HG03342 (cell line): ENCODE measurements at regions not wholly inside any gene's neighbourhood (a gene's known extent, or its start where the extent isn't known, plus 50 kb on each side); places are given as distances from the start of the nearest gene placed in this dataset.

Experiments
- ATAC-seq: cut with Tn5 transposase; IDR thresholded peaks from one replicate; pipeline ENCODE4 v1.9.1; 2021; ENCODE audit warnings: mild to moderate bottlenecking, moderate library complexity; ENCODE audit not compliant: unreplicated experiment

DNA sequence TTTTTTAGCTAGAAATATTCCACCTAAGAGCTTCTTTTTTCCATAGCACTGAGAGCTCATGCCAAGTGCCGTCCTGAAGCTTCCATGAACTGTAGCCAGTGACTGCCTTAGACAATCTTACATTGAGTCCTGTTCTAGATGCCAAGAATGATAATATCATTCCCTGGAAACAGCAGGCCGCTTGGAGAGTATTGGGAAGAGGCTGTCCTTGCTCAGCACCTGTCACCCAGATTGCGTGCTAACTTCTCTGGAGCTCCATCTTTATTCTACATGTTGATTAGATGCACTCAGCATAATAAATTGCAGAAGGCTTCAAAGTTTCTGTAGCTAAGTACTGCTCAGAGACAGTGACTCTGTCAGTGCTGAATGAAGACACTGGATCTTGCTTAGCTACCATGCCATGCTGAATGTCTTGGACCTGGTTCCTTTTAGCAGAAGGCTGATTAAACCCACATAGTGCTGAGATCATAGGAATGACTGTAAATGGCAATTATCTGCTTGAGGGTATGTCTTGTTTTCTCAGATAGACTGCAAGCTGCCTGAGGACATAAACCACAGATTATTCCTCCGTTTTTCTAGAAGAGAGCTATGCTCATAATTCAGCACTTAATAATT is 83.1 kb upstream of the IRF2BP2 start:
- ATAC-seq, result no peak

DNA sequence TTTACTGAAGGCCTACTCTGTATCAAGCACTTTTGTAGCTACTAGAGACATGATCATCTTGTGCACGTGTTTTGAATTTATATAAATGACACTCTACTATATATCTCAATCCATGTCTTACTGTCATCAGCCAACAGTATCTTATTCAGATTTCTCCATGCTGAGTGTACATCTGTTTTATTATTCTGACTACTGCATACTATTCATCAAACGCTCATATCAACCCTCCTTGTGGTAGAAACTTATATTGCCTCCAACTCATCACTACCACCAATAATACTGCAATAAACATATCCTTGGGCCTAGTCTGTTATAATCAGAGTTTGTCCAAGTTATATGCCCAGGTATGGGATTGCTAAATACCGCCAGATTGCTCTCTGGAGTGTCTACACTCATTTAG is 81.6 kb upstream of the IRF2BP2 start:
- no peak for ATAC-seq

DNA sequence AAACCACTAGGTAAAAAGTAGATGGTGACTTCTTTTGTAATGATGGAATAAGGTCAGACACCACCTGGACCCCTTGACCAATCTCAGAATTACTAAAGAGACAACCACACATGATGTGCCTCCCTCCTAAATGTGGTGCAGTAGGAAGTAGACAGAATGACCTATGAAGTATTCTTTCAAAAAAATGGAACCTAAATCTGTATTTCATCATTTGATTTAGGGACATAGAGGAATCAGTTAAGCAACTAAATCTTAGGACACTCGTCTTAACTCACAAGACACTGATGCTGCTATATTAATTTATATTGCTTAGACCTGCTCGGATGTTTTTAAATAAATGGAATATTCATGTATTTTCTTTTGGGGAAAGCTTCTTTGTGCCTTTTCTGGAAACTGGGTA is 80.9 kb upstream of the IRF2BP2 start:
- no peak for ATAC-seq

DNA sequence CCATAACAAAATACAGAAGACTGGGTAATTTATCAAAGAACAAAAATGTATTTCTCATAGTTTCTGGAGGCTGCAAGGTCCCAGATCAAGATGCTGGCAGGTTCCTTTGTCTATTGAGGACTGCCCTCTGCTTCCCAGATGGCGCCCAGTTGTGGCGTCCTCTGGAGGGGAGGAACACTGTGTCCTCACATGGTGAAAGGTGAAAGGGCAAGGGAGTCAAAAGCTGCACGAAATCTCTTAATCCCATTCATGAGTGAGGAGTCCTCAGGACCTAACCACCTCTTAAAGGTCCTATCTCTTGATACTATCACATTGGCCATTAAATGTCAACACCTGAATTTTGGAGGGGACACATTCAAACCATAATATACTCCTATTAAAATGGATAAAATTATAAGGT is 79.3 kb upstream of the IRF2BP2 start:
- no peak for ATAC-seq

DNA sequence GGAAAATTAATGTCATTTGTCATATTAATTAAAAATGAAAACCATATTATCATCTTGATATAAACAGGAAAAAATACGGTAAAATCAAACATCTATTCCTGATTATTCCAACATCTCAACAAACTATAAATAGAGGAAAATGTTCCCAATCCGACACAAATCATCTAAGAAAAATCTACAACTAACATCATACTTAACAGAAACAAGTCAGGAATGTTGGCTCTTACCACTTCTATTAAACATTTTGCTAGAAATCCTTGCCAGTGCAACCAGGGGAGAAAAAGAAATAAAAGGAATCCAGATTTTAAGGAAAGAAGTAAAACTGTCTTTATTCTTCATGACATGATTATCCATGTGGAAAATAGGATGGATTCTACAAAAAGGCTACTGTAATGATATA is 77.0 kb upstream of the IRF2BP2 start:
- ATAC-seq, result no peak

DNA sequence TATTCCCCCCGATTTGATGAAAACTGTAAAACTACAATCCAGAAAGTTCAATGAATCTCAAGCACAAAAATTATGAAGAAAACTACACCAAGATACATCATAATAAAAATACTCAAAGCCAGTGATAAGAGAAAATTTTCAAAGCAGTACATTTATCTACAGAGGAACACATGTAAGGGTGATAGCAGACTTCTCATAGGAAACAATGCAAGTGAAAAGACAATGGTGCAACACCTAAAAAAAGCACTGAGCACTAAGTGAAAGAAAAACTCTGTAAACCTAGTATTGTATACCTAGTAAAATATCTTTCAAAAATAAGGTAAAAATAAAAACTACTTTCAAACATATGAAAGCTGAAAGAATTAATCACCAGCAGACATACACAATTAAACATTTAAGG is 76.1 kb upstream of the IRF2BP2 start:
- no peak for ATAC-seq

DNA sequence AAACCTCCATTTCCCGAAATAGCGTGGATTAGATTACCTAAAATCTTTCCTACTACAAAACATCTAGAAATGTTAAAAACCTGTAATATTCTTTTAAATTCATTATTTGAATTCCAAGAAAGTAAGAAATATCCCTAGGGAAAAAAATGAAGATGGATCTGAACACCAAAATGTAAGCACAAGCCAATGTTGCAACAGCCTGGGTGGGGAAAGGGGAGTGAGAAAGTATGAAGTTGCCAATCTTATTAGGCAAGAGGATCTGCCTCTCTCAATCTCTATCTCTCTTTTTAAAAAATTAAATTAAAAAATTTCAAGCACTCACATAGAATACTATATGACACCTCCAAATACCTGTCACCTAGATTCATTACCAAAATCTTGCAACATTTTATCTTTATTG is 74.9 kb upstream of the IRF2BP2 start:
- no peak for ATAC-seq

DNA sequence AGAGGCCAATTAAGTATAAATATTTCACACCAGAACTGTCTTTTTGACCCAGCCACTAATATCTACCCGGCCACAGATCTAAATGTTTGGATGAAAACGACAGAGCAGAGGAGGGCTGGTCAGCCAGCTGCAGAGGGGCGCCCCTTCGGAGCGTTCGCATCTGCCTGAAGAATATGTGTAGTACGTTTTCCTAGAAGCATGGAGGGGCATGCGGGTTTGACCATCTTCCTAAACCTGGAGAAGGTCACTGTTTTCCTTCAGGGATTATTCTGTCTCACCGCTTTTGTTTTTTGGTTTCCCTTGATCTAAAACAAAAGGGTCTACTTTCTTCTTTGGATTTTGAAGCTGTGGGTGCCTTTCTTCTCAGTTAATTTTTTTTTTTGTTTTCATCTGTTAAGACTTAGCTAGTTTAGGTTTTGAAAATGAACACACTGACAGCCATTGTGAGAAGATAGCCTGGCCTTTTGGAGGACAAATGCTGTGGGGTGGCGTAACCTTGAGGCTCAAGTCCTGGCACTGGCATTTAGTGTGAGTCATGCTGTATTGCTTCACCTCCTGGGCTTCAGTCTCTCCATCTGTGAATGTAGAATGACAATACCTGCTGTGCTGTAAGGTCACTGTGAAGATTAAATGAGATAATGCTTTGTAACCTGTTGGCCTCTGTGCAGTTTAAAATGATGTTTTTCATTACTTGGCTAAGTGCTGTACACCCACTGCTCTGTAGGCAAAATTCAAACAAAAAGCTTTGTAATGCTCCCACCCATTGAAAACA is 74.1 kb upstream of the IRF2BP2 start:
- no peak for ATAC-seq

DNA sequence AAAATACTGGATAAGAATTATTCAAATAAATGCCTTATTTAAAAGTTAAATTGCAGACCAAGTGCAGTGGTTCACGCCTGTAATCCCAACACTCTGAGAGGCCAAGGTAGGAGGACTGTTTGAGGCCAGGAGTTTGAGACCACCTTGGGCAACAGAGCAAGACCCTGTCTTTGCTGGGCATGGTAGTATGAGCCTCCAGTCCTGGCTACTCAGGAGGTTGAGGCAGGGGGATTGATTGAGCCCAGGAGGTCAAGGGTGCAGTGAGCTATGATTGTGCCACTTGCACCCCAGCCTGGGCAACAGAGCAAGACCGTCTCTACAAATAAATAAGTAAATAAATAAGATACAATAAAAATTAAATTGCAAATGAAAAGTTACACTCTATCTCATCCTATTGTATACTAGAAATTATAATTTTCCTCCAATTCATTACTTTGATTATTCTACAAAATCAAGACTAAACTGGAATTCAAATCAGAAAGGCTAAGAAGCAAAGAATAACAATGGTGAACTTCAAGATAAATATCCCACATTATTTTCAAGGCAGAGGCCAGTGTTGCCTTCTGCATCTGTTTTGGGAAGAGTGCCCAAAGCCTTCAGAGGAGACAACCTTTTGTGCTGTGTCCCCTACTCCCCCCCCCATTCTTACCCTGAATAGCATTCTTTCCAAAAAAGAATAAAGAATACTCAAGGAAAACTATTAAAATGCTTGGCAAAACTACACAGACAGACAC is 73.3 kb upstream of the IRF2BP2 start:
- no peak for ATAC-seq

DNA sequence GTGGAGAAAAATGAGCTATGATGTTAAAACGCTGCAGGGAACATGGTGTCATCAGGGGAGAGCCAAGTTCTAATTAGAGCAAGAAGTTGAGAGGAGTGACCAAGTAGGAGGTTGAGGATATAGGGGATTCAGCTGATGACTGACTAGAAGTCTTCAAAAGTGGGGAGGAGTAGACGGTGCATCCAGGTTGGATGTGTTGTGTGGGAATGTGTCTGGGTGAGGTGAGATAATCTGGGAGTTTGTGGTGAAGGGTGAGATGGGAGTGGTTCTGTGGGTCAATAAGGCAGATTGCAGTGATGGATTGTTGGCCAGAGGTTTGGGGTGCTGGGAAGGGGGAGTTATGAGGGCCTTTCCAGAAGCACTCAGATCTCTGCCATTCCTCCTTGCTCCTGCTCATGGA is 72.0 kb upstream of the IRF2BP2 start:
- ATAC-seq, result no peak

DNA sequence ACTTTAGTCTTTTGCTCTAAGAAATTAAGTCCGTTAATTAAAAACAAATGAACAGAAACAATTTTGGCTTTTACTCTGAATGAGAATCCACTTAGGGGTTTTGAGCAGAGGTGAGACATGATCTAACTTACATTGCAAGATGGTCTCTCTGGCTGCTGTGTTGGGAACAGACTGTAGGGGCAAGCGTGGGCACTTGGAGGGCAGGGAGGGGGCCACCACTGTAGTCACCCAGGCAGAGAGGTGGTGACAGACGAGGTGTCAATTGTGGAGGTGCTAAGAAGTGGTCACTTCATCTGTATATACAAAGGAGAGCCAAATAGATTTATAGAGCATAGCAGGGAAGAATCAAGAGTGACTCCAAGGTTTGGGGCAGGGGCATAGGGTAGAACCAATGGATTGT is 71.1 kb upstream of the IRF2BP2 start:
- no peak for ATAC-seq

DNA sequence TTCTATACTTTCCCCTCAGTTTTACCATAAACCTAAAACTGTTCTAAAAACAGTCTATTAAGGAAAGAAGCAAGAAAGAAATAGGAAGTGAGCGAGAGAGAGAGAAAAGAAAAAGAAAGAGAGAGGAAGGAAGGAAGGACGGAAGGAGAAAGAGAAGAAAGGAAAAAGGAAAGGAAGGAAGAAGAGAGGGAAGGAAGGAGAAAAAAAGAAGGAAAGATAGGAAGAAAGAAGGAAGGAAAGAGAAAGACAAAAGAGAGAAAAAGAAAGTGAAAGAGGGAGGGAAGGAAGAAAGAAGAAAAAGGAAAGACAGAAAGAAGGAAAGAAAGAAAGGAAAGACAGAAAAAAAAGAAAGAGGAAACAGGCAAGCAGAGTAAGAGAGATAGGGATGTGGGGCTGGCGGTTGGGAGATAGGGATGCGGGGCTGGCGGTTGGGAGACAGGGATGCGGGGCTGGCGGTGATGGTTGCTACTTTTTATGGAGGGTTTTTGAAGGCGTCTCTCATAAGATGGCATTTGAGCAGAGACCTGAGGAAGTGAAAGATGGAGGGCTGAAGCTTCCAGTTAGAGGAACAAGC is 70.4 kb upstream of the IRF2BP2 start:
- no peak for ATAC-seq

DNA sequence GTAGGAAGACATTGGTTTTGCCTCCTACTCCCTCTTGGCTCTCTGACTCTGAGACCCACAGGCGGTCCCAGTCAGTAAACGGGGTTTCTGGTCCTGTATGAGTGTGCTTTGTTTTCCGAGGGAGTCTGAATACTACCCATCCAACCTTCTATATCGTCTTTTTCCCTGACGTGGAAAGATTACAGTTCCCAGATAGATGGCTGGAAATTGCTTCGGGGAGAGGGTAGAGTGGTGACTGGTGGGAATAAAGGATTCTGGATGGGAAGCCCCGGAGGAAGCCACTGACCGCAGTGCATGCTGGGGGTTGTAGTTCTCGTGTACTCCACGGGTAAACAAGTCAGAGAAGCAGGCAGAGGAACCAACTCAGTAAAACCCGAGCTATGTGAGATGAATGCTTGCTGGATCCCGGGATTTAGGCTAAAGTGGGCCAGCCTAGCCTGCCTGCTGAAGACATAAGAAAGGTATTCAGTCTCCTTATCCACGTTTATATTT is 66.2 kb upstream of the IRF2BP2 start:
- ATAC-seq, result peak; percentile 82

DNA sequence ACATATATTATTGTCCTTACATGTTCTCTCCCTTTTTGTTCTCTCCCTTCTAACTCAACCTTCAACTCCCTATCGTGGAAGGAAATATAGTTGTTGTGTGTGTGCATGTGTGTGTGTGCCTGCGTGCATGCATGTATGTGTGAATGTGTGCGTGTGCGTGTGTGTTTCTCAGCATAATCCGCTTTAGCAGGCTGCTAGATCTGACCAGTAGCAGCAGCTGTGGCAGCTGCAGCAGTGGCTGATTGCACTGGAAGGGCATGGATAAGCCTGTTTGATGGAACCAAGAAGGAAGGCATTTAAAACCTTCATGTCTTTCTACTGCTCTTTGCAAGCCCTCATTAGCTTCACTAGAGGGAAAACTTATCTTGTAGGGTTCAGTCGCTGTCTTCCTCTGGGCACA is 65.6 kb upstream of the IRF2BP2 start:
- no peak for ATAC-seq

DNA sequence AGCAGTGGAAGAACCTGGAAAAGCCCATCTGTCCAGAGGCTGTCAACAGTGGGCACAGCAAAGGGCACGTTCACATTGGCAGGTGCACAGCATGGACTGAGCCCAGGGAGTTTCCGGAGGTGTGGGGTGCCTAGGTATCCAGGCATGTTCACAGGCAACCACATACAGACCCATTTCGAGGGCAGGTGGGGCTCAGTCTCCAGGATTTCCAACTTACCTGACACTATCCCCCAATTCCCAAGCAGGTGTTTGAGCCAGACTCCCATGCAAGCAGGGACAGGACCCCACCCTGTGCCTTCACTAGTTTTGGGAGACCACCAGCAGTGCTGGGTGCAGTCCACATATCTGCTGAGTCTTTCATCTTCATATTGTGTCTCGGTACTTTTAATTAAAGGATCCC is 65.0 kb upstream of the IRF2BP2 start:
- ATAC-seq, result no peak

DNA sequence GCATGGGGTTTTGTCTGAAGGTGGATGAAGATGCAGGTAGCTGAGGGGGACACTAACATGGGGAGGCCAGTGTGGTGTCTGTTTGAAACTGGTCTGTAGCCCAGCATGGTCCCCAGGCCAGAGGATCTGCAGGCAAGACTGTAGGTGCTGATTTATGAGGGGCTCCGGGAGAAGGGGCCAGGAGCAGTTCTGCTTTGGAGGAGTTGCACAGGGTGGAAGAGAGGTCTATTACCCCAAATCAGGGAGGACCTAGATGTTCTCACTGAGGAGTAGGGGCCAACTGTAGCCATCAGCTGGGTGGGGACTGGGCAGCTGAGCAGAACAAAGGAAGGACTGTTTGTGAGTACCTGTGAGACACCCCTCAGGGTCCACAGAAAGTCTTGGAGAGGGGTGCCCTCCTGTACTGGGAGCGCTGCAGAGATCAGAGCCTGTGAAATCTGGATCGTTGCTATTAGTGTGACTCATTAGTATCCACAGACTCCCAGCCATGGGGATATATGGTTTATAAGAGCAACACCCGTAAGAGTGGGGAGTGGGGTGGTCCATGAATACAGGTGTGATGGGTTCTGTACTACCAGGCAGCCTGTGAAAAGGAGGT is 64.3 kb upstream of the IRF2BP2 start:
- no peak for ATAC-seq

DNA sequence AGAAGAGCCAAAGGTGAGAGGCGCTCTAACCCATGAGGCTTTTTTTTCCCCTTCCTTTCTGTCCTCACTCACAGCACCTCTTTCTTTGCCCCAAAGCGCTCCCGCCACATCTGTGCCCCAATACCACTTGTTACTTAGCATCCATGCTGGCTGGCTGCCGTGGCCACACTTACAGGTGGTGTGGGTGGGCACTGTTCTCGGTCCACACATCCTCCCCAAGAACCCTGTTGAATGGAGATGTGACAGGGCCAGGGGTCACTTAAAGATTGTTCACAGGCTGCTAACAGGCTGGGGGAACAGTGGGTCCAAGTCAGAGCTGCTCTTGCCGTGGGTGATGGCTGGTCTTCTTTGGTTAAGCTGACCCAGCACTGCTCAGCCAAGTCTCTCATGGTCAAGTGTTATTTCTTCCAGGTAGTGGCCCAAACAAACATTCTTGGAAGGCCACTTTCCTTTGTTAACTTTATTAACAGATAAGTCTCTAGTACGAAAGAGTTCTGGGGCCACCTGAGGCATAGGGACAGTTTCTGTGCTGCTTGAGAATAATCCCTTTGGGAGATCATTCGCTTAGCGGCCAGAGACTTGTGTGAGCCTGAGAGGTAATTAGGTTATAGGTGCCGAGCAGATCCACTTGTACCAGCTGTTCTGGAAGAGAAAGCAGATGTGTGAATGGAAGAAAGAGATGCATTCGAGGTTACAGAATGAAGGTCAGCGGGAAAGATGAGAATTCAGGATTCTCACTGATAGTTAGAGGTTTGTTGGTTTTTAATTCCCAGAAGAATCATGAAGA is 62.6 kb upstream of the IRF2BP2 start:
- no peak for ATAC-seq

DNA sequence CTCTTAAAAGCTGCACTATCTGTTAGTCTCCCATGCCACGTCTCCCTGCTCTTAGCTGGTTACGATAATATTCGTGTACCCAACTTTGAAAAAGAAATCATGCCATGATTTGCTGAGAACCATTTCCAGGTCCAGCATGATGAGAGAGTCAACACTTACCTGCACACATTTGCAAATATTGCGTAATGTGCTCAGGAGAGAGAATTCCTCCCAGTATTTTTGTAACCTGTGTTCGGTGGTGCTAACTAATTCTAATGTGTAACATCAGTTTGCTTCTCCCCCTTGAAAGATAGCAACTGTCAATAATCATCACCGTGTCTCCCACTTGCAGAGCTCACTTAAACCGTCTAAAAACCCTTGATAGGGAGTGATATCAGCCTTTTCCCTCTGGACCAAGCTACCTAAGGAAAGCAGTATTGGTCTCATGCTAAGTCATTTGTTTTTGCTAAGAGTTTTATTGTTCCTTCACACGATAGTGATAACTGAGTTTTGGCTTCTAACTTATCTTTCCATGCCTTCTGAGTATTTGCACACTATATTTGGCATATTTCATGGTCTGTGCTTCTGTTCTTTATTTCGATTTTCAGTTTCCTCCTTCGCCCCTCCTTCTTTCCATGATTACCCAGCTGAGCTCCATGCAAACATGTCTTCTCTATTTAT is 61.1 kb upstream of the IRF2BP2 start:
- no peak for ATAC-seq

DNA sequence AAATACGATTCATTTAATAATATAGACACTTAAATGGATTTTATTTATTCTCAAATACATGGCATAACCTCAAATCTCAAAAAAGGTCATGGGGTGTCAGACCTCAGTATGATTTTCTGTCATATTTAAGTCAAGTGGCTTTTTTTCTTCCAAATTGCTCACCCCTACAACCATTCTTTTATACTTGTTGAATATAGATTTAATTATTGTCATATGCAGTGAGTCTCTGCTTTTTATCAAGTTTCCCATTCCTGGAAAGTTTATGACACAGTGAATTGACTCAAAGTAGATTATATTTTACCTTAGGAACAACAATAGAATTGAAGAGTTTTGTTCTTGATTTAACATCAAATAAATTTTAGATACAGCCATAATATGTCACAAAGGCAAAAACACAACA is 59.5 kb upstream of the IRF2BP2 start:
- ATAC-seq, result no peak

DNA sequence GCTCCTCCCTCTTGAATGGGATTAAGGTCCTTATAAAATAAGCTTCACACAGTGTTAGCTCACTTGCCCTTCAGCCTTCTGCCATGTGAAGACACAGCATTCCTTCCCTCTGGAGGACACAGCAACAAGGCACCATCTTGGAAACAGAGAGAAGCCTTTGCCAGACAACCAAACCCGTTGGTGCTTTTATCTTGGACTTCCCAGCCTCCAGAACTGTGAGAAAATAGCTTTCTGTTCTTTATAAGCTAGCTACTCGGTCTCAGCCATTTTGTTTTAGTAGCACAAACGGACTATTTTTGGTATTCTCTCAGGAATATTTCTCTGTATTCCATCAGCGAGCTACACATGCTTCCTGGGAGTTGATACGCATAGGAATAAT is 58.6 kb upstream of the IRF2BP2 start:
- no peak for ATAC-seq
